Aorta (tissue), 5 donors: ENCODE measurements at regions not wholly inside any gene's neighbourhood (a gene's known extent, or its start where the extent isn't known, plus 50 kb on each side); places are given as distances from the start of the nearest gene placed in this dataset.
"Not testable (repeated sequence)": the region's sequence is repeated elsewhere in the genome, so short reads cannot be mapped to it uniquely, and the experiment has no call there.

ENCODE experiments used
- ATAC-seq: fragments of 200-7000 bp; cut with Tn5 transposase; one replicate; pipeline ENCODE4 v1.9.1; 2022; ENCODE audit warnings: moderate library complexity; ENCODE audit not compliant: low FRiP score
- DNase-seq, 2 donors: peaks; one replicate each; pipeline ENCODE4 v3.0.0-alpha.2; 2020
- H3K27ac ChIP-seq, 2 donors: one replicate each; pipeline ENCODE4 v1.5.1; 2013; ENCODE audit warnings: low read length in 2 of 2, mild to moderate bottlenecking in 2 of 2, moderate library complexity in 2 of 2, control low read depth in 1 of 2, inconsistent platforms in 1 of 2, low read depth in 1 of 2
- H3K27me3 ChIP-seq, 2 donors: one replicate each; pipeline ENCODE4 v1.6.1; 2013; ENCODE audit warnings: control low read depth in 1 of 2, low read length in 1 of 2, mild to moderate bottlenecking in 1 of 2, moderate library complexity in 1 of 2; ENCODE audit not compliant: insufficient read depth in 2 of 2, control insufficient read depth in 1 of 2
- H3K36me3 ChIP-seq, 2 donors: one replicate each; pipeline ENCODE4 v1.6.1; 2013; ENCODE audit warnings: control low read depth in 1 of 2, low read length in 1 of 2, mild to moderate bottlenecking in 1 of 2; ENCODE audit not compliant: insufficient read depth in 2 of 2, control insufficient read depth in 1 of 2
- H3K4me1 ChIP-seq, 2 donors: one replicate each; pipeline ENCODE4 v1.6.1; 2013; ENCODE audit warnings: low read length in 2 of 2, control low read depth in 1 of 2, mild to moderate bottlenecking in 1 of 2, moderate library complexity in 1 of 2; ENCODE audit not compliant: insufficient read depth in 2 of 2, control insufficient read depth in 1 of 2
- H3K4me3 ChIP-seq, 2 donors: one replicate each; pipeline ENCODE4 v1.5.1; 2013; ENCODE audit warnings: low read length in 2 of 2, control low read depth in 1 of 2, mild to moderate bottlenecking in 1 of 2
- H3K9me3 ChIP-seq: one replicate; pipeline ENCODE4 v1.6.1; 2013; ENCODE audit warnings: mild to moderate bottlenecking, low read length; ENCODE audit not compliant: control insufficient read depth
- WGBS, 2 donors: extraction: QIAGEN DNeasy Blood & Tissue Kit; methylation state at CpG; one replicate each; pipeline ENCODE4 v1.1.7; 2013; 5-methylcytosine and 5-hydroxymethylcytosine counted together
- intact Hi-C, 2 donors: fragments of 100-400 bp; cut with DNase I; formaldehyde crosslinking; loops; one replicate each; pipeline versions ENCODE4 v1.14.2 to v1.15.0; 2022
- donor health status: healthy with polysubstance abuse.
- donor health status: Bipolar disorder and iron deficiency.
- donor health status: DM: no; HTN: no; CAD: no.
- donor health status: DM: no; HTN: no; CAD: no.
- donor health status: DM: yes; HTN: yes; CAD: no.

- ATAC-seq = no peak
These were observed 168.6 kb upstream of the RFC3 start for GRCh38 chr13:33649212-33649878.

GRCh38 chr13:33651766-33652165 is 166.2 kb upstream of the RFC3 start:
- Histone ChIP-seq H3K36me3 (no peaks in the 10 kb centered on the region), H3K4me3 (no peak overlapping the region), H3K4me1 (no peaks in the 10 kb centered on the region), H3K27ac (no peak overlapping the region), H3K9me3 (no peaks in the 10 kb centered on the region), H3K27me3 (no peaks in the 10 kb centered on the region)
- ATAC-seq = no peak
- intact Hi-C loops = no loop called here
- no peak for DNase-seq
- 92 to 95% methylated on average over 3 of the region's 3 CpGs for WGBS, 2 donors

More at GRCh38 chr13:33649212-33649878, 168.6 kb upstream of the RFC3 start:
- no peak for DNase-seq
- peaks cover 0 to 4% of the 10 kb centered on the region in 2 donors for H3K4me1 ChIP-seq
- H3K9me3 ChIP-seq = no peaks in the 10 kb centered on the region
- 75 to 77% methylated on average over 5 of the region's 5 CpGs for WGBS, 2 donors
- intact Hi-C loops = no loop called here
- H3K4me3 ChIP-seq = no peak overlapping the region
- H3K27ac ChIP-seq = no peak overlapping the region
- H3K27me3 ChIP-seq = no peaks in the 10 kb centered on the region
- no peaks in the 10 kb centered on the region for H3K36me3 ChIP-seq

GRCh38 chr13:33657274-33657673 is 160.7 kb upstream of the RFC3 start:
- H3K4me1 ChIP-seq = no peaks in the 10 kb centered on the region
- H3K27me3 ChIP-seq = no peaks in the 10 kb centered on the region
- no peak overlapping the region for H3K4me3 ChIP-seq
- intact Hi-C loops = no loop called here
- no peaks in the 10 kb centered on the region for H3K9me3 ChIP-seq
- no peaks in the 10 kb centered on the region for H3K36me3 ChIP-seq
- WGBS, 2 donors = 88 to 89% methylated on average over 3 of the region's 3 CpGs
- ATAC-seq (no peak), DNase-seq (no peak)
- no peak overlapping the region for H3K27ac ChIP-seq

GRCh38 chr13:33659466-33659865 is 158.5 kb upstream of the RFC3 start:
- WGBS, 2 donors = 43 to 64% methylated on average over 4 of the region's 4 CpGs

GRCh38 chr13:33659894-33660293 is 158.1 kb upstream of the RFC3 start:
- no peak overlapping the region for H3K4me3 ChIP-seq

More at GRCh38 chr13:33659466-33659865, 158.5 kb upstream of the RFC3 start:
- Histone ChIP-seq H3K4me1 (no peaks in the 10 kb centered on the region), H3K9me3 (no peaks in the 10 kb centered on the region), H3K27ac (no peak overlapping the region), H3K36me3 (no peaks in the 10 kb centered on the region), H3K4me3 (no peak overlapping the region), H3K27me3 (no peaks in the 10 kb centered on the region)
- ATAC-seq (no peak), DNase-seq (no peak)
- intact Hi-C loops = no loop called here

GRCh38 chr13:33662392-33662791 is 155.6 kb upstream of the RFC3 start:
- no peak overlapping the region for H3K4me3 ChIP-seq
- no peak for DNase-seq
- H3K9me3 ChIP-seq = no peaks in the 10 kb centered on the region
- H3K36me3 ChIP-seq = no peaks in the 10 kb centered on the region
- 71 to 80% methylated on average over 4 of the region's 4 CpGs for WGBS, 2 donors
- H3K27ac ChIP-seq = no peak overlapping the region
- intact Hi-C loops = no loop called here
- no peak for ATAC-seq
- no peaks in the 10 kb centered on the region for H3K4me1 ChIP-seq
- no peaks in the 10 kb centered on the region for H3K27me3 ChIP-seq

More at GRCh38 chr13:33659894-33660293, 158.1 kb upstream of the RFC3 start:
- no peak for ATAC-seq
- H3K4me1 ChIP-seq = no peaks in the 10 kb centered on the region
- no peaks in the 10 kb centered on the region for H3K27me3 ChIP-seq
- intact Hi-C loops = no loop called here
- no peak for DNase-seq
- no peak overlapping the region for H3K27ac ChIP-seq
- 88 to 94% methylated on average over 2 of the region's 2 CpGs for WGBS, 2 donors
- H3K36me3 ChIP-seq = no peaks in the 10 kb centered on the region
- H3K9me3 ChIP-seq = no peaks in the 10 kb centered on the region

- H3K4me1 ChIP-seq = no peaks in the 10 kb centered on the region
- DNase-seq (no peak), ATAC-seq (no peak)
- intact Hi-C loops = no loop called here
- WGBS, 2 donors = 68 to 81% methylated on average over 4 of the region's 4 CpGs
- H3K9me3 ChIP-seq = no peaks in the 10 kb centered on the region
- no peaks in the 10 kb centered on the region for H3K27me3 ChIP-seq
- H3K27ac ChIP-seq = no peak overlapping the region
- H3K4me3 ChIP-seq = no peak overlapping the region
- H3K36me3 ChIP-seq = no peaks in the 10 kb centered on the region
These were observed 152.2 kb upstream of the RFC3 start for GRCh38 chr13:33665626-33666175.

- no peak for ATAC-seq
- no peaks in the 10 kb centered on the region for H3K9me3 ChIP-seq
- H3K27ac ChIP-seq = no peak overlapping the region
- H3K27me3 ChIP-seq = no peaks in the 10 kb centered on the region
- intact Hi-C loops = no loop called here
- DNase-seq = no peak
- no peaks in the 10 kb centered on the region for H3K36me3 ChIP-seq
- no peak overlapping the region for H3K4me3 ChIP-seq
- no peaks in the 10 kb centered on the region for H3K4me1 ChIP-seq
These were observed 146.4 kb upstream of the RFC3 start for GRCh38 chr13:33671560-33671959.

GRCh38 chr13:33672022-33672421 is 145.9 kb upstream of the RFC3 start:
- H3K9me3 ChIP-seq, H3K4me3 ChIP-seq, intact Hi-C loops, DNase-seq, H3K27me3 ChIP-seq, H3K36me3 ChIP-seq, ATAC-seq, H3K4me1 ChIP-seq, H3K27ac ChIP-seq: not testable (repeated sequence)
